Cardiac fibroblast (primary cell): ENCODE measurements at regions not wholly inside any gene's neighbourhood (a gene's known extent, or its start where the extent isn't known, plus 50 kb on each side); places are given as distances from the start of the nearest gene placed in this dataset.

Experiments used
- DNase-seq, 2 donors: peaks; one replicate each; pipeline versions ENCODE4 v3.0.0 to v3.0.0-alpha.2; 2010; ENCODE audit warnings: low read depth in 2 of 2
- H3K4me3 ChIP-seq, 2 donors: replicated peaks in 1 of 2; 1 replicate in 1 of 2; 2 replicates in 1 of 2; pipeline ENCODE4 v1.5.1; 2011; ENCODE audit warnings: low read depth in 2 of 2, low read length in 2 of 2, mild to moderate bottlenecking in 2 of 2, moderate library complexity in 1 of 2
- CTCF ChIP-seq: IDR thresholded peaks from one replicate; pipeline ENCODE4 v1.5.1; 2011; ENCODE audit warnings: low read depth, mild to moderate bottlenecking, low read length, inconsistent platforms

DNA sequence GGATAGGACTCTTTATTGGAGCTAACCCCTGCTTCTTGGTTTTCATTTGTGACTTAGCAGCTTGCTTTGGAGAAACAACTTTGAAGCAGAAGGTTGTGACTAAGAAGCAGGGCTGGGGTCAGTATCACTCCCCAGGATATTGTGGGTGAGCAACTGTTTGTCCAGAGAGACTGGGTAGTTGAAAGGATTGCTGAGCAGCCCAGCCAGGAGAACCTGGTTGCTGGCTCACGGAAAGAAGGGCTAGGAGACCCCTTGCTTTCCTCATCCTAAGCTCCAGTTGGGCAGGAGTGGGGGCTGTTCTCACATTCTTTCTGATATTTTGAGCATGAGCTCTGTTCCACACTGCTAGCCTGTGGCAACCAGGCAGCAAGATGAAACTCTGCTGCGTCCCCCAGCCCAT lies 151.2 kb downstream of the CBLN1 start:
- no peak for TF ChIP-seq CTCF
- H3K4me3 ChIP-seq = no peak overlapping the region
- no peak for DNase-seq

GRCh38 chr16:49129935-49130334 lies 151.7 kb downstream of the CBLN1 start:
- H3K4me3 ChIP-seq = no peak overlapping the region

DNA sequence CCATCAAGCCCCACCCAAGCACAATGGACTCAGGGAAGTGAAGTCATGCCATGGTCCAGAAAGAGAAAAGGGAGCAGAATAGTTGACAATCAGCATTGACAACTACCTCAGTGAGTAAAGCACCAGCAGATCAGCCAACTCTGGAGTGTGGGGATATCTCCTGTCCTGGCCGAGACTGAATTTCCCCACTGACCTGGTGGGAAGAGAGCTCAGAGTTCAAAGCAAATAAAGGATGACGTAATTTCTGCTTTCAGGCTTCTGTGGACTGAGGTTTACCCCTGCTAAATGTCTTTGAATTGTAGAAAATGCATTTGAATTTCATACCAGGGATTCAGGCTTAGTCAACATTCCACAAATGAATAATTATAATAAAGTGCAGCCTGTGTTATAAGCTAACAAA lies 152.9 kb downstream of the CBLN1 start:
- TF ChIP-seq CTCF = no peak
- no peak overlapping the region for H3K4me3 ChIP-seq
- no peak for DNase-seq

More at GRCh38 chr16:49129935-49130334, 151.7 kb downstream of the CBLN1 start:
- DNase-seq = no peak
- TF ChIP-seq CTCF = no peak

DNA sequence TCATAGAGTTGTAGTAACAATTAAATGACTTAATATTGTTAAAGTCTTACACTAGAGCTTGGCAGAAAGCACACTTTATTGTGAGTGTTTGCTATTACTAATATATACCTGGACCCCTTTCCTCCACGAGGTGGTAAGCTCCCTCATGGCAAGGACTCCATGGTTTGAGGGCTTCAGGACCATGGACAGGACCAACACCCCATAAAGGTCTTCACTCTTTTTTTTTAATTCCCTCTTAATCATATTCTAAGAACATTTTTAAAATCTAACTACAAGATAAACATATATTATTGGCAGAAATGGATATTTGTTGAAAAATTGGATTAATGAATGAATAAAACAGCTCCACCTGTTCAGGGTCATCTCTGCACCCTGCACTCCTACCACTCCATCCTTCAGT lies 154.5 kb downstream of the CBLN1 start:
- DNase-seq = no peak
- no peak overlapping the region for H3K4me3 ChIP-seq
- TF ChIP-seq CTCF = no peak

DNA sequence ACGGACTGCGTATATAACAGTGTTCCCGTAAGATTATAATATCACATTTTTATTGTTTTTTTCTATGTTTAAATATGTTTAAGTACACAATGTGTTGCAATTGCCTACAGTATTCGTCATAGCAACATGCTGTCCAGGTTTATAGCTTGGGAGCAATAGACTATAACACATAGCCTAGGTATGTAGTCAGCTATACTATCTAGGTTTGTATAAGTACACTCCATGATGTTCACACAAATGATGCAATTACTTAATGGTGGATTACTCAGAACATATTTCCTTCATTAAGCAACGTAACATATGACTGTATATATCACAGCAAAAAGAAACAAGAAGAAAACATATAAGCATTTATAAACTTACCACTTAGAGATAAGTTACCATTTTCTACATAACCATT lies 160.0 kb downstream of the CBLN1 start:
- DNase-seq = no peak
- no peak overlapping the region for H3K4me3 ChIP-seq
- no peak for TF ChIP-seq CTCF

GRCh38 chr16:49120631-49121030 lies 161.0 kb downstream of the CBLN1 start:
- H3K4me3 ChIP-seq = no peak overlapping the region
- no peak for TF ChIP-seq CTCF
- no peak for DNase-seq

- H3K4me3 ChIP-seq = no peak overlapping the region
- TF ChIP-seq CTCF = no peak
- no peak for DNase-seq
These were observed 164.8 kb downstream of the CBLN1 start for GRCh38 chr16:49116873-49117272.
